Peyer's patch (tissue), 4 donors: ENCODE measurements at regions not wholly inside any gene's neighbourhood (a gene's known extent, or its start where the extent isn't known, plus 50 kb on each side); places are given as distances from the start of the nearest gene placed in this dataset.
"Not testable (repeated sequence)": the region's sequence is repeated elsewhere in the genome, so short reads cannot be mapped to it uniquely, and the experiment has no call there.

ENCODE experiments used
- CTCF ChIP-seq, 6 experiments: fragments of 450-650 bp in 4 of 6; fragments of 200-600 bp in 2 of 6; sonication (generic) in 1 of 6; IDR thresholded peaks; one replicate each; pipeline ENCODE4 v1.5.1; 2017 to 2019; ENCODE audit warnings: antibody characterized with exemption in 6 of 6, mild to moderate bottlenecking in 3 of 6, moderate library complexity in 1 of 6
- POLR2A ChIP-seq, 2 donors: fragments of 450-650 bp; IDR thresholded peaks; one replicate each; pipeline ENCODE4 v1.5.1; 2017; ENCODE audit warnings: antibody characterized with exemption in 2 of 2, mild to moderate bottlenecking in 2 of 2, moderate library complexity in 2 of 2

DNA sequence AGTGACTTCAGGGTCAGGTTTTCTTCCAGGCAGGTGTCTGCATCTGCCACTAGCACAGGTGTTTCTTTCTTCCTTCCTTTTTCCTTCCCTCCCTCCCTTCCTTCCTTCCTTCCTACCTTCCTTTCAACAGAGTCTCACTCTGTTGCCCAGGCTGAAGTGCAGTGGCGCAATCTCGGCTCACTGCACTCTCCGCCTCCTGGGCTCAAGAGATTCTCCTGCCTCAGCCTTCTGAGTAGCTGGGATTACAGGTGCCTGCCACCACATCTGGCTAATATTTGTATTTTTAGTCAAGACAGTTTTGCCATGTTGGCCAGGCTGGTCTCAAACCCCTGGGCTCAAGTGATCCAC lies 53.8 kb upstream of the ECHDC3 start:
- not testable (repeated sequence) for TF ChIP-seq CTCF, POLR2A (IDR thresholded peaks at IDR 0.05)
